ENCODE measurements at regions not wholly inside any gene's neighbourhood (a gene's known extent, or its start where the extent isn't known, plus 50 kb on each side); places are given as distances from the start of the nearest gene placed in this dataset.

DNA sequence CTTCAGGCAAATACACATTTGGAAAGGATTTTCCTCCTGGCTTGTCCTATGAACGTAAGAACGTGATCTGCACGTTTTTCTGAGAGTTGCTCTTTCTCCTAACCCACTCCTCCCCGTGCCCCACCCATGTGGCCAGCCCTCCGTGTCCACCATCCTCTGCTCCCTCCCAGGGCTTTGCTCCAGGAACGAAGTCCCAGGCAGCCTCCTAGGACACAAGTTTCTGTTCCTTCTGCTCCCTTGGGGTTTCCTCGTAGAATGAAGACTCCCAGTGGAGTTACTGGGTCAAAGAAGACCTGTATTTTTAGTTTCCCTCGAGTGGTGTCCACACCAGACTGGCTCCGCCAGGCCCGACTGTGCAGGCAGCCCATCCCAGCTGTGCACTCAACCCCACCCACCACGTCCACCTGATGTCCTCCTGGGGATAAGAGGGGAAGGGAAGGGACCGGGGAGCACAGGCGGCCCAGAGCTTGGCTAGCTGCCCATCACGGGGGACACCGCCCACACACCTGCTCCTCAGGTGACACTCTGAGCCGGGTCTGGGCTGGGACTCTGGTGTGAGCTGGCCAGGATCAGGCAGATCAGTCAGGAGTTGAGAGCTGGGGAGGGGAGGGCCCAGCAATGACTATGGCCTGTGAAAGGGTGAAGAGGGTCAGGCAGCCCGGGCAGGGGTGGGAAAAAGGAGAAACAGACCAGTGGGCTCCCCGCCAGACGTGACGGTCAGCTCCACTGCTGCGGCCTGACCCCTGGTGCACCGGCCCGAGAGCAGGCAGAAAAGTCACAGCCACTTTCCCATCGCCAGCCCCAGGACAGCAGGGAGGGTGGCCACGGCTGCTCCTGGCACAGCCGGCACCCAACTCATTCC lies 54.3 kb upstream of the PPP2R2D start:
- TF ChIP-seq, protein P1, sequence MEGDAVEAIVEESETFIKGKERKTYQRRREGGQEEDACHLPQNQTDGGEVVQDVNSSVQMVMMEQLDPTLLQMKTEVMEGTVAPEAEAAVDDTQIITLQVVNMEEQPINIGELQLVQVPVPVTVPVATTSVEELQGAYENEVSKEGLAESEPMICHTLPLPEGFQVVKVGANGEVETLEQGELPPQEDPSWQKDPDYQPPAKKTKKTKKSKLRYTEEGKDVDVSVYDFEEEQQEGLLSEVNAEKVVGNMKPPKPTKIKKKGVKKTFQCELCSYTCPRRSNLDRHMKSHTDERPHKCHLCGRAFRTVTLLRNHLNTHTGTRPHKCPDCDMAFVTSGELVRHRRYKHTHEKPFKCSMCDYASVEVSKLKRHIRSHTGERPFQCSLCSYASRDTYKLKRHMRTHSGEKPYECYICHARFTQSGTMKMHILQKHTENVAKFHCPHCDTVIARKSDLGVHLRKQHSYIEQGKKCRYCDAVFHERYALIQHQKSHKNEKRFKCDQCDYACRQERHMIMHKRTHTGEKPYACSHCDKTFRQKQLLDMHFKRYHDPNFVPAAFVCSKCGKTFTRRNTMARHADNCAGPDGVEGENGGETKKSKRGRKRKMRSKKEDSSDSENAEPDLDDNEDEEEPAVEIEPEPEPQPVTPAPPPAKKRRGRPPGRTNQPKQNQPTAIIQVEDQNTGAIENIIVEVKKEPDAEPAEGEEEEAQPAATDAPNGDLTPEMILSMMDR (IDR thresholded peaks at IDR 0.05): no peak
- TF ChIP-seq POLR2A (IDR thresholded peaks at IDR 0.05): no peak

Data from body of pancreas (tissue), 4 donors.